Activated CD4-positive, alpha-beta T cell treated with anti-CD3 and anti-CD28 coated beads, Interleukin-2, amount 10 ng/mL, durations not matched to agents 24 days and 14 days (primary cell): ENCODE measurements at regions not wholly inside any gene's neighbourhood (a gene's known extent, or its start where the extent isn't known, plus 50 kb on each side); places are given as distances from the start of the nearest gene placed in this dataset.

Experiments used
- DNase-seq: peaks from one replicate; pipeline ENCODE4 v3.0.0; 2022
- H3K27ac Mint-ChIP-seq: one replicate; pipeline ENCODE4 v1.8.0; 2022; ENCODE audit warnings: mild to moderate bottlenecking, mixed read lengths
- H3K27me3 Mint-ChIP-seq: one replicate; pipeline ENCODE4 v1.8.0; 2022; ENCODE audit warnings: mixed read lengths
- H3K36me3 Mint-ChIP-seq: one replicate; pipeline ENCODE4 v1.8.0; 2022; ENCODE audit warnings: low read depth, mild to moderate bottlenecking, mixed read lengths
- H3K4me1 Mint-ChIP-seq: one replicate; pipeline ENCODE4 v1.8.0; 2021; ENCODE audit warnings: mixed read lengths
- H3K4me3 Mint-ChIP-seq: one replicate; pipeline ENCODE4 v1.8.0; 2022; ENCODE audit warnings: mild to moderate bottlenecking, moderate library complexity, mixed read lengths
- H3K9me3 Mint-ChIP-seq: one replicate; pipeline ENCODE4 v1.8.0; 2021; ENCODE audit warnings: mixed read lengths
- intact Hi-C: fragments of 100-400 bp; cut with micrococcal nuclease; formaldehyde crosslinking; loops from one replicate; pipeline ENCODE4 v1.15.1; 2023

DNA sequence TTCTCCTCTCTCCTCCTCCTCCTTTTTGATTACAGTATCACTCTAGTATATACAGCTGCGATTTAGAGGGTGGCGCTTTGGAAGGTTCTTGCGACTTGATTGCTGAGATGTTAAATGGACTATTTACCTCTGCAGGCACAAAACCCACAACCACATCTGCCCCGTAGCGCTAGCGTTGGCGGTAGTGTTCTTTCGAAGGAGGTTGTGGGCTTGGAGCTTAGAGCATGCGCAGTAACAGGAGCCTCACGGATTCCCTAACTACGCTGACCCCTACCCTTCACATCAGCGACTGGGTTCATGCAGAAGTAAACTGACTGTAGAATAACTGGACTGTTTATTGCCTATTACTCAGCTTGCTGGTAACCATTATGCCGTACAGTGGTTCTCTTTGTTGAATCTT, 58.0 kb downstream of the CGGBP1 start:
- Mint-ChIP-seq H3K9me3 (no peaks in the 10 kb centered on the region), H3K4me3 (peak overlapping the region; percentile 12), H3K27ac (no peak overlapping the region), H3K36me3 (no peaks in the 10 kb centered on the region), H3K27me3 (peaks cover 7% of the 10 kb centered on the region), H3K4me1 (peaks cover 18% of the 10 kb centered on the region)
- intact Hi-C loops = loop anchor here (5.0 to 10.0 kb wide), 5 partner anchors 99 to 736 kb away; partner anchors contain the start of gene HTR1F
- peak; percentile 74 for DNase-seq

DNA sequence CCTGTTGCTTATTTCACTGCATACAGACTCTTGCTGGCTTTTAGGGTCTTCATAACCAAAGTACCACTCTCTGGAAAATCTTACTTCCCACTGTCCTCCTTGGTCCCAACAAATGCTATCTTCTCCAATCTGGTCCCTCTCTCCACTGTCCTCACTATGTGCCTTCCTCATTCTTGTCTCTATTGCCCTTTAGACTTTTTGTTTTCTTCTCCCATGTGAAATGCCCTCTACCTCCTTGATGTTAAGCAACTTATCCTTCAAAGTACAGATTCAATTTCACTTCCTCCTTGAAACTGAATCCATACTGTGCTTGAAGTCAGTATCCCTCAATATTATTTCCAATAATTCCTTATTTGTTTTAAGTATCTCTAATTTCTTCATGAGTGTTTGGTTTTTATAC, 60.8 kb downstream of the CGGBP1 start:
- intact Hi-C loops = loop anchor here (2.0 kb wide), 1 partner anchor 61 kb away; the partner anchor contains the start of genes CGGBP1 and ZNF654
- peaks cover 5% of the 10 kb centered on the region for H3K27me3 Mint-ChIP-seq
- H3K4me3 Mint-ChIP-seq = peak overlapping the region; percentile 0
- H3K36me3 Mint-ChIP-seq = no peaks in the 10 kb centered on the region
- no peaks in the 10 kb centered on the region for H3K9me3 Mint-ChIP-seq
- DNase-seq = no peak
- peaks cover 17% of the 10 kb centered on the region for H3K4me1 Mint-ChIP-seq
- H3K27ac Mint-ChIP-seq = no peak overlapping the region

DNA sequence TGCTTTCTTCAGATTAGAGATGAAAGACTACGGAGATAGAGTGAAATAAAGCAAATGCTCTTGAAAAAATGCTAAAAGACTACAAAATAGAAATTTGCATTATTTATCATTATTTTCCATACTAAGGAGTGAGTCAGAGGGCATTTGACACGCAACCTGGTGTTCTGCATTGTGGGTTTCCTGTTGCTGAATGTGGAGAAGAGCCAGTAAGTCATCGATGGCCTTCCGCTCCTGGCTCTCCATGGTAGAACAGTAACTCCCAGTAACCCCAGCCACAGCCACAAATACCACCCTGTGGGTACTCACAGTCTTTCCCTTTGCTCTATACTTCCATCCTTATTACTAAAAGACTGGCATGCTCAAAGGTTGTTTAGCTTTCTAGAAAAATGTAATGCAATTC, 61.5 kb downstream of the CGGBP1 start:
- Mint-ChIP-seq H3K4me3 (peak overlapping the region; percentile 63), H3K4me1 (peaks cover 17% of the 10 kb centered on the region), H3K27me3 (peaks cover 5% of the 10 kb centered on the region), H3K27ac (peak overlapping the region; percentile 75), H3K36me3 (no peaks in the 10 kb centered on the region), H3K9me3 (no peaks in the 10 kb centered on the region)
- peak; percentile 81 for DNase-seq
- intact Hi-C loops = loop anchor here (2.0 kb wide), 1 partner anchor 62 kb away; the partner anchor contains the start of genes CGGBP1 and ZNF654

GRCh38 chr3:87996882-87997281, 61.9 kb downstream of the CGGBP1 start:
- no peak for DNase-seq
- Mint-ChIP-seq H3K27ac (peak overlapping the region; percentile 75), H3K36me3 (no peaks in the 10 kb centered on the region), H3K4me3 (peak overlapping the region; percentile 63), H3K27me3 (peaks cover 5% of the 10 kb centered on the region), H3K9me3 (no peaks in the 10 kb centered on the region), H3K4me1 (peaks cover 17% of the 10 kb centered on the region)
- intact Hi-C loops = loop anchor here (2.0 kb wide), 1 partner anchor 62 kb away; the partner anchor contains the start of genes CGGBP1 and ZNF654

DNA sequence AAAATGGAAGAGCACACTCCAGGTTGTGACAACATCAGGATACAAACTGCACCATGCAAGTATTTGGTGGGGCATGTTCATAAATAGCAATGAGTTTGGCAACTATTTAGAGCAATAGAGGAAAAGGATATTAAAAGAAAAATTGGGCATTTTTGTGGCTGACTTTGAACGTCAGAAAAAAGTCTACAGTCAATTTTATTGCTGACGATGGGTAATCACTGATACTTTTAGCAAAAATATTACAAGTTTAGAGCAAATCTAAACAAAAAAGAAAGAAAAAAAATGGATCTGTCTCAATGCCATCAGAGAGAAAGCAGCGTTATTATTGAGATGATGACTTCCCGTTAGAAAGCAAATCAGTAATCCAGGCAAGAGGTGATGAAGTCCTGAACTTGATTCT, 65.2 kb downstream of the CGGBP1 start:
- DNase-seq = no peak
- H3K4me3 Mint-ChIP-seq = no peak overlapping the region
- no peak overlapping the region for H3K27ac Mint-ChIP-seq
- no peaks in the 10 kb centered on the region for H3K36me3 Mint-ChIP-seq
- peaks cover 13% of the 10 kb centered on the region for H3K4me1 Mint-ChIP-seq
- H3K27me3 Mint-ChIP-seq = peaks cover 4% of the 10 kb centered on the region
- H3K9me3 Mint-ChIP-seq = no peaks in the 10 kb centered on the region
- intact Hi-C loops = no loop called here

DNA sequence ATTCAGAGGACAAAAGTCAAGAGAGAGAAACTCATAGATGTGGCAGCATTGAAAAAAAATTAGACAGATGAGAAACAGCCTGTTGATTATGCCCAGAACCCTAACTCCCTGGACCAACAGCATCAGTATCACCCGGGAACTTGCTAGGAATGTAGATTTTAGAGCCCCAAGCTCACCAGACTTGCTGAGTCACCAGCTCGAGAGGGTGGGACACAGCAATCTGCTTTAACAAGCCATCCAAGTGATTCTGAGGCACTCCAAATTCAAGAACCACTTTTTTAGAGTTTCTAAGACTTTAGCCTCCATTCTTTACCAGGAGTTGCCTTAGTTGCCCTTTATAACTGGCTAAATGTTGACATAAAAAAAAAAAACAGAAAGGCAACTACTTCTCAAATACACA, 70.9 kb downstream of the CGGBP1 start:
- Mint-ChIP-seq H3K27me3 (peaks cover 3% of the 10 kb centered on the region), H3K4me3 (no peak overlapping the region), H3K4me1 (no peaks in the 10 kb centered on the region), H3K9me3 (no peaks in the 10 kb centered on the region), H3K36me3 (no peaks in the 10 kb centered on the region), H3K27ac (no peak overlapping the region)
- DNase-seq = peak; percentile 24
- intact Hi-C loops = no loop called here

DNA sequence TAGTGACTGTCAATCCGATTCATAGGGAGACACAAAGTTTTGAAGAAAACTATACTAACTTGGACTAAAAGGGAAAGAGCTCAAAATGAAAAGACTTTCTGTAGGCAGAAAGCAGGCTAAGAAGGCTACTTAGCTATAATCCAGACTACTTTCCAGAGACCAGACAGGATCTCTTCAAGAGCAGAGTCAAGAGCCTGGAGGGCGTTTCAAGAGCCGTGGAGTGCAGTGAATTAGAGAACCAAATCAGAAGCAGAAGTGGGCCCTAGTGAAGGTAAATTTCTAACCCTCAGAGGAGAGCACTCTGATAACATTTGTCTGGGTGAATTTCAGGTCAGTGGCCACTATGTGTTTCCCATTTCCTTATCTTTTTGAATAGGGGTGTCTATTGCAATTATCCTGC, 76.4 kb downstream of the CGGBP1 start:
- Mint-ChIP-seq H3K27ac (no peak overlapping the region), H3K9me3 (no peaks in the 10 kb centered on the region), H3K36me3 (no peaks in the 10 kb centered on the region), H3K4me1 (no peaks in the 10 kb centered on the region), H3K27me3 (peaks cover 3% of the 10 kb centered on the region), H3K4me3 (no peak overlapping the region)
- intact Hi-C loops = no loop called here
- no peak for DNase-seq

DNA sequence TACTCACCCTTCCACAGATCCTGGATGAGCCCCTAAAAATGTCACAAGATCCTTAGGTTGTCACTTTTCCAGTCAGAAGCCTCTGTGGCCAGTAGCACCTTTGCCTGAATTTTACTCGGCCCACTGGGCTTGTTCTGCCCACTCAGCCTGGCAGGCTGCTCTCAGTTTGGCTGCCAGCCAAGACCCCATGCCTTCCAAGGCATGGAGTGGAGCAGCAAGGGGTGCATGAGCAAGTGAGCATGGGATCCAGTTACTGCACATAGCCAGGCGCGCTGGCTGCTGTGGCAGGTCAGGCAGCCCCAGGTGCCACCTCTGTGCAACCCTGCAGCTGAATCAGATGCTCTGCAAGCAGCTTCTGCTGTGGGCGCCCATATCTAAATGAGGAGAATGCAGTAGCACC, 79.3 kb downstream of the CGGBP1 start:
- Mint-ChIP-seq H3K27me3 (peaks cover 3% of the 10 kb centered on the region), H3K4me1 (no peaks in the 10 kb centered on the region), H3K4me3 (no peak overlapping the region), H3K27ac (no peak overlapping the region), H3K36me3 (no peaks in the 10 kb centered on the region), H3K9me3 (no peaks in the 10 kb centered on the region)
- intact Hi-C loops = no loop called here
- DNase-seq = no peak

DNA sequence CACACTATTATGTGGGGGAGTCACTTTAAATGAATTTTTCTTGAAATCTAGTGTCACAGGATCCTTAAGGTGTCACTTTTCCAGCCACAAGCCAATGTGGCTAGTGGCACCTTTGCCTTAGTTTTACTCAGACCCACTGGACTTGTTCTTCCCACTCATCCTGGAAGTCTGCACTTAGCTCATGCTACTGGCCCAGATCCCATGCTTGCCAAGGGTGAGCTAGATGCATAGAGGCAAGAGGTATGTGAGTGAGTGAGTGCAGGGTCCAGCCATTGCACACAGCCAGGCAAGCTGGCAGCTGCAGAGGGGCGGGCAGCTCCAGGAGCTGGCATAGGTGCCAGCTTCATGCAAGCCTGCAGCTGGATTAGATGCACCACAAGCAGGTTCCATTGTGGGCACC, 81.0 kb downstream of the CGGBP1 start:
- H3K9me3 Mint-ChIP-seq = no peaks in the 10 kb centered on the region
- no peak for DNase-seq
- peaks cover 3% of the 10 kb centered on the region for H3K27me3 Mint-ChIP-seq
- no peak overlapping the region for H3K4me3 Mint-ChIP-seq
- intact Hi-C loops = no loop called here
- no peaks in the 10 kb centered on the region for H3K36me3 Mint-ChIP-seq
- H3K4me1 Mint-ChIP-seq = no peaks in the 10 kb centered on the region
- no peak overlapping the region for H3K27ac Mint-ChIP-seq

- Mint-ChIP-seq H3K9me3 (no peaks in the 10 kb centered on the region), H3K36me3 (no peaks in the 10 kb centered on the region), H3K4me1 (no peaks in the 10 kb centered on the region), H3K27me3 (peaks cover 5% of the 10 kb centered on the region), H3K27ac (no peak overlapping the region), H3K4me3 (no peak overlapping the region)
- DNase-seq = no peak
- intact Hi-C loops = no loop called here
These were observed 83.1 kb downstream of the CGGBP1 start for GRCh38 chr3:87975716-87976115.

DNA sequence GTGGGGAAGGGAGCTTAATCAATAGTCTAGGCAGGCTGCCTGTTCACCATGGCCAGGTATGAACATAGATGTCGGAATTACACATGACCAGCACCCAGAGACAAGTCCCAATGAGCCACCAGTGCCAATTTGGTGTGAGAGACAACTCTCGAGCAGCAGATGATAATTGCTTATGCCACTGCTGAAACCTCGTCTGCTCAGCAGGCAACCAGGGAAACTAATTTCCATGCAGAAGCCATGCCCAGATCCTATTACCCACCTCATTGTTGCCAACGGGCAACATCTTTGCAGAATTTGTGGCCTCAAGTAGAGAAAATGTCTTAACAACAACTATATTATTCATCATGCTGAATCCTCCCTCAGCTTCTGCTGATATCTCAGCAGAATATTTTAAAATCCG, 84.9 kb downstream of the CGGBP1 start:
- intact Hi-C loops = no loop called here
- no peaks in the 10 kb centered on the region for H3K36me3 Mint-ChIP-seq
- H3K27ac Mint-ChIP-seq = no peak overlapping the region
- H3K4me1 Mint-ChIP-seq = no peaks in the 10 kb centered on the region
- H3K27me3 Mint-ChIP-seq = peaks cover 6% of the 10 kb centered on the region
- no peak for DNase-seq
- H3K4me3 Mint-ChIP-seq = no peak overlapping the region
- H3K9me3 Mint-ChIP-seq = no peaks in the 10 kb centered on the region

GRCh38 chr3:87969620-87970019, 89.2 kb downstream of the CGGBP1 start:
- intact Hi-C loops = no loop called here
- Mint-ChIP-seq H3K27ac (no peak overlapping the region), H3K36me3 (no peaks in the 10 kb centered on the region), H3K9me3 (no peaks in the 10 kb centered on the region), H3K4me3 (no peak overlapping the region), H3K27me3 (peaks cover 9% of the 10 kb centered on the region), H3K4me1 (no peaks in the 10 kb centered on the region)
- no peak for DNase-seq

DNA sequence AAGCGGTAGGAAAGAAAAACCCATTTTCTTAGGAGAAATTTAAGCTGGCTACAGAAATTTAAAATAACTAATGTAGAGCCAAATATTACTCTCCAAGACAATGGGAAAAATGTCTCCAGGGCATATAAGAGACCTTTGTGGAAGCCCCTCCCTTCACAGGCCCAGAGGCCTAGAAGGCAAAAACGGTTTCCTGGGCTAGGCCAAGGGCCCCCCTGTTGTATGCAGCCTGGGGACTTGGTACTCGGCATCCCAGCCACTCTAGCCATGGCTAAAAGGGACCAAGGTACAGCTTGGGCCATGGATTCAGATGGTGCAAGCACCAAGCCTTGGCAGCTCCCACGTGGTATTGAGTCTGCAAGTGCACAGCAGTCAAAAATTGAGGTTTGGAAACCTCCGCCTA, 90.1 kb downstream of the CGGBP1 start:
- Mint-ChIP-seq H3K9me3 (no peaks in the 10 kb centered on the region), H3K4me1 (no peaks in the 10 kb centered on the region), H3K27ac (no peak overlapping the region), H3K27me3 (peaks cover 9% of the 10 kb centered on the region), H3K4me3 (no peak overlapping the region), H3K36me3 (no peaks in the 10 kb centered on the region)
- intact Hi-C loops = no loop called here
- no peak for DNase-seq

GRCh38 chr3:87958289-87958688, 100.5 kb downstream of the CGGBP1 start:
- Mint-ChIP-seq H3K4me1 (no peaks in the 10 kb centered on the region), H3K36me3 (no peaks in the 10 kb centered on the region)
- DNase-seq = no peak

GRCh38 chr3:87957575-87957974, 101.2 kb downstream of the CGGBP1 start:
- intact Hi-C loops = no loop called here
- no peaks in the 10 kb centered on the region for H3K36me3 Mint-ChIP-seq
- peaks cover 9% of the 10 kb centered on the region for H3K27me3 Mint-ChIP-seq
- no peak overlapping the region for H3K27ac Mint-ChIP-seq
- H3K4me3 Mint-ChIP-seq = no peak overlapping the region
- DNase-seq = no peak
- H3K9me3 Mint-ChIP-seq = no peaks in the 10 kb centered on the region
- no peaks in the 10 kb centered on the region for H3K4me1 Mint-ChIP-seq

More at GRCh38 chr3:87958289-87958688, 100.5 kb downstream of the CGGBP1 start:
- Mint-ChIP-seq H3K27ac (no peak overlapping the region), H3K9me3 (no peaks in the 10 kb centered on the region), H3K27me3 (peaks cover 9% of the 10 kb centered on the region), H3K4me3 (no peak overlapping the region)
- intact Hi-C loops = no loop called here
